Left ventricle myocardium inferior (tissue), 1 donor: ENCODE measurements at regions not wholly inside any gene's neighbourhood (a gene's known extent, or its start where the extent isn't known, plus 50 kb on each side); places are given as distances from the start of the nearest gene placed in this dataset.

Source experiments
- DNase-seq: peaks from one replicate; pipeline ENCODE4 v3.0.0-alpha.2; 2020
- H3K27ac ChIP-seq: fragments of 200-600 bp; replicated peaks from 2 replicates; pipeline ENCODE4 v1.8.0; 2021
- H3K27me3 ChIP-seq: fragments of 200-600 bp; 2 replicates; pipeline ENCODE4 v1.8.0; 2021; ENCODE audit warnings: low read depth
- H3K36me3 ChIP-seq: fragments of 200-600 bp; 2 replicates; pipeline ENCODE4 v1.8.0; 2021
- H3K4me1 ChIP-seq: fragments of 200-600 bp; 2 replicates; pipeline ENCODE4 v1.8.0; 2021
- H3K4me3 ChIP-seq: fragments of 200-600 bp; 2 replicates; pipeline ENCODE4 v1.8.0; 2021; ENCODE audit warnings: mild to moderate bottlenecking, moderate library complexity
- H3K9me3 ChIP-seq: fragments of 200-600 bp; replicated peaks from 2 replicates; pipeline ENCODE4 v1.8.0; 2021
- CTCF ChIP-seq: fragments of 200-600 bp; IDR thresholded peaks from 2 replicates; pipeline ENCODE4 v1.8.0; 2021; ENCODE audit warnings: antibody characterized with exemption, mild to moderate bottlenecking, borderline replicate concordance
- intact Hi-C: fragments of 100-400 bp; cut with micrococcal nuclease; formaldehyde crosslinking; loops from one replicate; pipeline ENCODE4 v1.11.0; 2022
- donor health status: DM: no; HTN: yes; CAD: no; lungs with severe emphysema.

GRCh38 chr5:2981652-2982051 lies 230.2 kb upstream of the IRX2 start:
- H3K36me3 ChIP-seq: no peaks in the 10 kb centered on the region
- H3K4me3 ChIP-seq: no peak overlapping the region
- no peaks in the 10 kb centered on the region for H3K4me1 ChIP-seq
- no peak overlapping the region for H3K27ac ChIP-seq
- peaks cover 15% of the 10 kb centered on the region for H3K27me3 ChIP-seq
- TF ChIP-seq CTCF: no peak
- intact Hi-C loops: no loop called here
- H3K9me3 ChIP-seq: peaks cover 2% of the 10 kb centered on the region
- DNase-seq: no peak

- H3K27ac ChIP-seq: no peak overlapping the region
- no peaks in the 10 kb centered on the region for H3K36me3 ChIP-seq
- peaks cover 11% of the 10 kb centered on the region for H3K27me3 ChIP-seq
- no peak for TF ChIP-seq CTCF
- no peak for DNase-seq
- H3K4me1 ChIP-seq: no peaks in the 10 kb centered on the region
- peaks cover 8% of the 10 kb centered on the region for H3K9me3 ChIP-seq
- H3K4me3 ChIP-seq: no peak overlapping the region
- intact Hi-C loops: no loop called here
Observed at GRCh38 chr5:2981035-2981434, 229.6 kb upstream of the IRX2 start.

- no peaks in the 10 kb centered on the region for H3K4me1 ChIP-seq
- DNase-seq: no peak
- H3K36me3 ChIP-seq: no peaks in the 10 kb centered on the region
- TF ChIP-seq CTCF: no peak
- H3K27ac ChIP-seq: no peak overlapping the region
- no peak overlapping the region for H3K4me3 ChIP-seq
- intact Hi-C loops: no loop called here
- peaks cover 38% of the 10 kb centered on the region for H3K9me3 ChIP-seq
- H3K27me3 ChIP-seq: peaks cover 4% of the 10 kb centered on the region
Observed at GRCh38 chr5:2960294-2960693, 208.8 kb upstream of the IRX2 start.

- Histone ChIP-seq H3K4me3 (no peak overlapping the region), H3K9me3 (peaks cover 45% of the 10 kb centered on the region), H3K27me3 (peaks cover 4% of the 10 kb centered on the region), H3K27ac (no peak overlapping the region), H3K4me1 (no peaks in the 10 kb centered on the region), H3K36me3 (no peaks in the 10 kb centered on the region)
- no peak for DNase-seq
- intact Hi-C loops: no loop called here
- TF ChIP-seq CTCF: no peak
Observed at GRCh38 chr5:2958976-2959375, 207.5 kb upstream of the IRX2 start.

- no peaks in the 10 kb centered on the region for H3K36me3 ChIP-seq
- H3K4me3 ChIP-seq: no peak overlapping the region
- intact Hi-C loops: no loop called here
- H3K27me3 ChIP-seq: no peaks in the 10 kb centered on the region
- H3K27ac ChIP-seq: no peak overlapping the region
- H3K4me1 ChIP-seq: no peaks in the 10 kb centered on the region
- no peak for TF ChIP-seq CTCF
- no peak for DNase-seq
- peaks cover 16% of the 10 kb centered on the region for H3K9me3 ChIP-seq
Observed at GRCh38 chr5:2948875-2949274, 197.4 kb upstream of the IRX2 start.

- no peak overlapping the region for H3K4me3 ChIP-seq
- H3K27ac ChIP-seq: no peak overlapping the region
- no peaks in the 10 kb centered on the region for H3K4me1 ChIP-seq
- H3K36me3 ChIP-seq: no peaks in the 10 kb centered on the region
- intact Hi-C loops: no loop called here
- no peak for TF ChIP-seq CTCF
- no peaks in the 10 kb centered on the region for H3K27me3 ChIP-seq
- peaks cover 36% of the 10 kb centered on the region for H3K9me3 ChIP-seq
- no peak for DNase-seq
Observed at GRCh38 chr5:2946315-2946714, 194.8 kb upstream of the IRX2 start.
